Stimulated activated CD4-positive, alpha-beta T cell treated with anti-CD3 and anti-CD28 coated beads, Interleukin-1b, Interleukin-23, amount 100 ng/mL, for 48 hours (primary cell): ENCODE measurements at regions not wholly inside any gene's neighbourhood (a gene's known extent, or its start where the extent isn't known, plus 50 kb on each side); places are given as distances from the start of the nearest gene placed in this dataset.
"Not testable (repeated sequence)": the region's sequence is repeated elsewhere in the genome, so short reads cannot be mapped to it uniquely, and the experiment has no call there.

Experiments
- DNase-seq: peaks from one replicate; pipeline ENCODE4 v3.0.0-alpha.2; 2020

- no peak for DNase-seq
These were observed 605.5 kb downstream of the RBFOX1 start for GRCh38 chr16:7938175-7938574.

GRCh38 chr16:7921345-7921744 lies 588.7 kb downstream of the RBFOX1 start:
- DNase-seq = no peak

GRCh38 chr16:7919782-7920181 lies 587.1 kb downstream of the RBFOX1 start:
- DNase-seq = no peak

- DNase-seq = no peak
These were observed 582.1 kb downstream of the RBFOX1 start for GRCh38 chr16:7914748-7915147.

- DNase-seq = no peak
These were observed 579.5 kb downstream of the RBFOX1 start for GRCh38 chr16:7912132-7912531.

GRCh38 chr16:7910116-7910515 lies 577.5 kb downstream of the RBFOX1 start:
- no peak for DNase-seq

- DNase-seq = no peak
These were observed 555.8 kb downstream of the RBFOX1 start for GRCh38 chr16:7888411-7888810.

- no peak for DNase-seq
These were observed 554.7 kb downstream of the RBFOX1 start for GRCh38 chr16:7887316-7887715.

- DNase-seq = no peak
These were observed 539.3 kb downstream of the RBFOX1 start for GRCh38 chr16:7871979-7872378.

GRCh38 chr16:7871371-7871770 lies 538.7 kb downstream of the RBFOX1 start:
- no peak for DNase-seq

- no peak for DNase-seq
These were observed 535.2 kb downstream of the RBFOX1 start for GRCh38 chr16:7867831-7868230.

- no peak for DNase-seq
These were observed 533.5 kb downstream of the RBFOX1 start for GRCh38 chr16:7866144-7866543.

GRCh38 chr16:7865393-7865792 lies 532.7 kb downstream of the RBFOX1 start:
- not testable (repeated sequence) for DNase-seq

- no peak for DNase-seq
These were observed 529.4 kb downstream of the RBFOX1 start for GRCh38 chr16:7861891-7862582.

- DNase-seq = no peak
These were observed 520.6 kb downstream of the RBFOX1 start for GRCh38 chr16:7853197-7853596.

- DNase-seq = no peak
These were observed 517.2 kb downstream of the RBFOX1 start for GRCh38 chr16:7849841-7850240.

GRCh38 chr16:7843261-7843660 lies 510.6 kb downstream of the RBFOX1 start:
- no peak for DNase-seq

- no peak for DNase-seq
These were observed 506.9 kb downstream of the RBFOX1 start for GRCh38 chr16:7839568-7839967.

GRCh38 chr16:7834771-7835431 lies 502.3 kb downstream of the RBFOX1 start:
- DNase-seq = no peak

GRCh38 chr16:7820816-7821215 lies 488.2 kb downstream of the RBFOX1 start:
- DNase-seq = no peak

GRCh38 chr16:7805686-7806396 lies 473.2 kb downstream of the RBFOX1 start:
- DNase-seq = no peak

- no peak for DNase-seq
These were observed 472.1 kb downstream of the RBFOX1 start for GRCh38 chr16:7804635-7805195.

GRCh38 chr16:7792346-7792745 lies 459.7 kb downstream of the RBFOX1 start:
- DNase-seq = no peak
